ENCODE measurements at regions not wholly inside any gene's neighbourhood (a gene's known extent, or its start where the extent isn't known, plus 50 kb on each side); places are given as distances from the start of the nearest gene placed in this dataset.

GRCh38 chrX:14377427-14377826, 151.9 kb upstream of the GLRA2 start:
- no peak for DNase-seq (ENCODE audit: low read depth)

GRCh38 chrX:14363728-14364127, 165.6 kb upstream of the GLRA2 start:
- H3K4me3 ChIP-seq (ENCODE audit: low read length) = no peak overlapping the region
- no peak for TF ChIP-seq CTCF (IDR thresholded peaks at IDR 0.05; ENCODE audit: insufficient read depth, low read depth, low read length, missing control alignments)
- DNase-seq (ENCODE audit: low read depth) = peak; percentile 50

More at GRCh38 chrX:14377427-14377826, 151.9 kb upstream of the GLRA2 start:
- H3K4me3 ChIP-seq (ENCODE audit: low read length) = no peak overlapping the region
- no peak for TF ChIP-seq CTCF (IDR thresholded peaks at IDR 0.05; ENCODE audit: insufficient read depth, low read depth, low read length, missing control alignments)

GRCh38 chrX:14362721-14363120, 166.6 kb upstream of the GLRA2 start:
- no peak overlapping the region for H3K4me3 ChIP-seq (ENCODE audit: low read length)
- TF ChIP-seq CTCF (IDR thresholded peaks at IDR 0.05; ENCODE audit: insufficient read depth, low read depth, low read length, missing control alignments) = no peak
- DNase-seq (ENCODE audit: low read depth) = no peak

GRCh38 chrX:14361435-14361834, 167.9 kb upstream of the GLRA2 start:
- no peak for TF ChIP-seq CTCF (IDR thresholded peaks at IDR 0.05; ENCODE audit: insufficient read depth, low read depth, low read length, missing control alignments)
- no peak overlapping the region for H3K4me3 ChIP-seq (ENCODE audit: low read length)

GRCh38 chrX:14359727-14360126, 169.6 kb upstream of the GLRA2 start:
- H3K4me3 ChIP-seq (ENCODE audit: low read length) = no peak overlapping the region
- no peak for DNase-seq (ENCODE audit: low read depth)
- no peak for TF ChIP-seq CTCF (IDR thresholded peaks at IDR 0.05; ENCODE audit: insufficient read depth, low read depth, low read length, missing control alignments)

More at GRCh38 chrX:14361435-14361834, 167.9 kb upstream of the GLRA2 start:
- DNase-seq (ENCODE audit: low read depth) = no peak

- peak; percentile 13 for DNase-seq (ENCODE audit: low read depth)
- H3K4me3 ChIP-seq (ENCODE audit: low read length) = no peak overlapping the region
- TF ChIP-seq CTCF (IDR thresholded peaks at IDR 0.05; ENCODE audit: insufficient read depth, low read depth, low read length, missing control alignments) = no peak
These were observed 170.0 kb upstream of the GLRA2 start for GRCh38 chrX:14359316-14359715.

- no peak overlapping the region for H3K4me3 ChIP-seq (ENCODE audit: low read length)
- no peak for TF ChIP-seq CTCF (IDR thresholded peaks at IDR 0.05; ENCODE audit: insufficient read depth, low read depth, low read length, missing control alignments)
- peak; percentile 58 for DNase-seq (ENCODE audit: low read depth)
These were observed 172.0 kb upstream of the GLRA2 start for GRCh38 chrX:14357314-14357713.
